Fibroblast of pulmonary artery (primary cell): ENCODE measurements at regions not wholly inside any gene's neighbourhood (a gene's known extent, or its start where the extent isn't known, plus 50 kb on each side); places are given as distances from the start of the nearest gene placed in this dataset.

Source experiments
- DNase-seq: peaks from one replicate; pipeline ENCODE4 v3.0.0-alpha.2; 2010; ENCODE audit warnings: low read depth
- H3K4me3 ChIP-seq: replicated peaks from 2 replicates; pipeline ENCODE4 v1.5.1; 2011; ENCODE audit warnings: low read depth, mild to moderate bottlenecking, control low read depth, low read length, moderate library complexity
- CTCF ChIP-seq: IDR thresholded peaks from 2 replicates; pipeline ENCODE4 v1.5.1; 2011; ENCODE audit warnings: mild to moderate bottlenecking, control low read depth, low read length, inconsistent platforms; ENCODE audit errors: missing control alignments

GRCh38 chr3:22593638-22594037 lies 609.5 kb upstream of the UBE2E2 start:
- no peak overlapping the region for H3K4me3 ChIP-seq
- no peak for DNase-seq
- TF ChIP-seq CTCF, result no peak

GRCh38 chr3:22594990-22595389 lies 608.1 kb upstream of the UBE2E2 start:
- no peak for TF ChIP-seq CTCF
- DNase-seq, result no peak
- H3K4me3 ChIP-seq, result no peak overlapping the region

GRCh38 chr3:22606461-22606860 lies 596.7 kb upstream of the UBE2E2 start:
- TF ChIP-seq CTCF, result no peak
- no peak overlapping the region for H3K4me3 ChIP-seq
- no peak for DNase-seq

GRCh38 chr3:22606938-22607337 lies 596.2 kb upstream of the UBE2E2 start:
- TF ChIP-seq CTCF, result no peak
- H3K4me3 ChIP-seq, result no peak overlapping the region
- DNase-seq, result no peak

- no peak for TF ChIP-seq CTCF
- no peak overlapping the region for H3K4me3 ChIP-seq
- DNase-seq, result no peak
Measured at GRCh38 chr3:22608093-22608492, 595.0 kb upstream of the UBE2E2 start.

GRCh38 chr3:22608721-22609120 lies 594.4 kb upstream of the UBE2E2 start:
- no peak for TF ChIP-seq CTCF
- H3K4me3 ChIP-seq, result no peak overlapping the region
- no peak for DNase-seq

- no peak for TF ChIP-seq CTCF
- H3K4me3 ChIP-seq, result no peak overlapping the region
- DNase-seq, result no peak
Measured at GRCh38 chr3:22609139-22609538, 594.0 kb upstream of the UBE2E2 start.
